ENCODE measurements at regions not wholly inside any gene's neighbourhood (a gene's known extent, or its start where the extent isn't known, plus 50 kb on each side); places are given as distances from the start of the nearest gene placed in this dataset.

DNA sequence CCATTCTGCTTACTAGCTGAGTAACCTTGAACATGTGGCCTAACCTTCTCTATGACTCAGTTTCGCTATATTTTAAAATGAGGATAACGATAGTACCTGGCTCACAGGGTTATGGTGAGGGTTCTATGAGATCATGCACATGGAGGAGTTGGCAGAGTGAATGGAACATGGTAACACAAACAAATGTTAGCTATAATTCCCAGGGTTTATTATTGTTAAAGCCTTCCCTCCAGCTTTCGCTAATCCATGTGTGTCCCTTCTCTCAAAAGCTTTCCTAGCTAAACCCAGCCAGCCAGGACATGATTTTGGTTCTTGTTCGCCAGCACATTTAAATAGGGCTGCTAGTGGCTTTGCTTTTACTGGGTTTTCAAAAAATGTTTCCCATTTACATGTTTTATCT, 361.0 kb upstream of the NFE2L3 start:
- H3K4me1 Mint-ChIP-seq (ENCODE audit: unreplicated experiment) = no peaks in the 10 kb centered on the region
- TF ChIP-seq, protein P1, sequence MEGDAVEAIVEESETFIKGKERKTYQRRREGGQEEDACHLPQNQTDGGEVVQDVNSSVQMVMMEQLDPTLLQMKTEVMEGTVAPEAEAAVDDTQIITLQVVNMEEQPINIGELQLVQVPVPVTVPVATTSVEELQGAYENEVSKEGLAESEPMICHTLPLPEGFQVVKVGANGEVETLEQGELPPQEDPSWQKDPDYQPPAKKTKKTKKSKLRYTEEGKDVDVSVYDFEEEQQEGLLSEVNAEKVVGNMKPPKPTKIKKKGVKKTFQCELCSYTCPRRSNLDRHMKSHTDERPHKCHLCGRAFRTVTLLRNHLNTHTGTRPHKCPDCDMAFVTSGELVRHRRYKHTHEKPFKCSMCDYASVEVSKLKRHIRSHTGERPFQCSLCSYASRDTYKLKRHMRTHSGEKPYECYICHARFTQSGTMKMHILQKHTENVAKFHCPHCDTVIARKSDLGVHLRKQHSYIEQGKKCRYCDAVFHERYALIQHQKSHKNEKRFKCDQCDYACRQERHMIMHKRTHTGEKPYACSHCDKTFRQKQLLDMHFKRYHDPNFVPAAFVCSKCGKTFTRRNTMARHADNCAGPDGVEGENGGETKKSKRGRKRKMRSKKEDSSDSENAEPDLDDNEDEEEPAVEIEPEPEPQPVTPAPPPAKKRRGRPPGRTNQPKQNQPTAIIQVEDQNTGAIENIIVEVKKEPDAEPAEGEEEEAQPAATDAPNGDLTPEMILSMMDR (IDR thresholded peaks at IDR 0.05; ENCODE audit: unreplicated experiment) = no peak
- no peak overlapping the region for H3K27ac Mint-ChIP-seq (ENCODE audit: unreplicated experiment)

GRCh38 chr7:25792586-25792985, 359.4 kb upstream of the NFE2L3 start:
- TF ChIP-seq, protein P1 (IDR thresholded peaks at IDR 0.05; ENCODE audit: unreplicated experiment) = no peak
- no peaks in the 10 kb centered on the region for H3K9me3 Mint-ChIP-seq (ENCODE audit: unreplicated experiment)
- no peak for DNase-seq (ENCODE audit: low spot score)
- no peak overlapping the region for H3K4me3 Mint-ChIP-seq (ENCODE audit: unreplicated experiment)
- no peaks in the 10 kb centered on the region for H3K4me1 Mint-ChIP-seq (ENCODE audit: unreplicated experiment)
- no peak overlapping the region for H3K27ac Mint-ChIP-seq (ENCODE audit: unreplicated experiment)
- H3K36me3 Mint-ChIP-seq (ENCODE audit: low read depth, unreplicated experiment) = no peaks in the 10 kb centered on the region
- no peaks in the 10 kb centered on the region for H3K27me3 Mint-ChIP-seq (ENCODE audit: unreplicated experiment)

More for the DNA sequence above, 361.0 kb upstream of the NFE2L3 start:
- H3K4me3 Mint-ChIP-seq (ENCODE audit: unreplicated experiment) = no peak overlapping the region
- H3K27me3 Mint-ChIP-seq (ENCODE audit: unreplicated experiment) = no peaks in the 10 kb centered on the region
- H3K9me3 Mint-ChIP-seq (ENCODE audit: unreplicated experiment) = no peaks in the 10 kb centered on the region
- no peak for DNase-seq (ENCODE audit: low spot score)
- no peaks in the 10 kb centered on the region for H3K36me3 Mint-ChIP-seq (ENCODE audit: low read depth, unreplicated experiment)

GRCh38 chr7:25795824-25796235, 356.2 kb upstream of the NFE2L3 start:
- H3K36me3 Mint-ChIP-seq (ENCODE audit: low read depth, unreplicated experiment) = no peaks in the 10 kb centered on the region

GRCh38 chr7:25798344-25798743, 353.7 kb upstream of the NFE2L3 start:
- Mint-ChIP-seq H3K4me1 (ENCODE audit: unreplicated experiment) (no peaks in the 10 kb centered on the region), H3K4me3 (ENCODE audit: unreplicated experiment) (no peak overlapping the region), H3K27ac (ENCODE audit: unreplicated experiment) (no peak overlapping the region)

More at GRCh38 chr7:25795824-25796235, 356.2 kb upstream of the NFE2L3 start:
- no peaks in the 10 kb centered on the region for H3K9me3 Mint-ChIP-seq (ENCODE audit: unreplicated experiment)
- no peaks in the 10 kb centered on the region for H3K27me3 Mint-ChIP-seq (ENCODE audit: unreplicated experiment)
- no peak for DNase-seq (ENCODE audit: low spot score)
- H3K4me1 Mint-ChIP-seq (ENCODE audit: unreplicated experiment) = no peaks in the 10 kb centered on the region
- no peak overlapping the region for H3K4me3 Mint-ChIP-seq (ENCODE audit: unreplicated experiment)
- H3K27ac Mint-ChIP-seq (ENCODE audit: unreplicated experiment) = no peak overlapping the region
- TF ChIP-seq, protein P1 (IDR thresholded peaks at IDR 0.05; ENCODE audit: unreplicated experiment) = no peak

DNA sequence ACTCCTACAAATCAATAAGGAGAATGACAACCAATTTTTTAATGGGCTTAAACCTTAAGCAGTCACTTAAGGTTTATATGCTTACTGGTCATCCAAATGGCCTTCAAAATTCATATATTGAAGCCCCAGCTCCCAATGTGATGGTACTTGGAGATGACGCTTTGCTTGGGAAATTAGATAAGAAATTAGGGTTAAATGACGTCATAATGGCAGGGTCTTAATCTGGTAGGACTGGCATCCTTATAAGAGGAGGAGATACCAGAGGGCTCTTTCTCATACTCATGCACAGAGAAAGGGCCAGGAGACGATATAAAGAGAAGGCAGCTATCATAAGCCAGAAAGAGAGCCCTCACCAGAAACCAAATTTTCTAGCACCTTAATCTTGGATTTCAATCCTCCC, 350.8 kb upstream of the NFE2L3 start:
- no peak overlapping the region for H3K27ac Mint-ChIP-seq (ENCODE audit: unreplicated experiment)
- TF ChIP-seq, protein P1 (IDR thresholded peaks at IDR 0.05; ENCODE audit: unreplicated experiment) = no peak
- no peaks in the 10 kb centered on the region for H3K4me1 Mint-ChIP-seq (ENCODE audit: unreplicated experiment)
- no peaks in the 10 kb centered on the region for H3K27me3 Mint-ChIP-seq (ENCODE audit: unreplicated experiment)
- no peak overlapping the region for H3K4me3 Mint-ChIP-seq (ENCODE audit: unreplicated experiment)
- DNase-seq (ENCODE audit: low spot score) = no peak
- H3K36me3 Mint-ChIP-seq (ENCODE audit: low read depth, unreplicated experiment) = no peaks in the 10 kb centered on the region
- no peaks in the 10 kb centered on the region for H3K9me3 Mint-ChIP-seq (ENCODE audit: unreplicated experiment)

More at GRCh38 chr7:25798344-25798743, 353.7 kb upstream of the NFE2L3 start:
- H3K36me3 Mint-ChIP-seq (ENCODE audit: low read depth, unreplicated experiment) = no peaks in the 10 kb centered on the region
- DNase-seq (ENCODE audit: low spot score) = no peak
- H3K27me3 Mint-ChIP-seq (ENCODE audit: unreplicated experiment) = no peaks in the 10 kb centered on the region
- no peaks in the 10 kb centered on the region for H3K9me3 Mint-ChIP-seq (ENCODE audit: unreplicated experiment)
- TF ChIP-seq, protein P1 (IDR thresholded peaks at IDR 0.05; ENCODE audit: unreplicated experiment) = no peak
